HEK293T (cell line): ENCODE measurements at regions not wholly inside any gene's neighbourhood (a gene's known extent, or its start where the extent isn't known, plus 50 kb on each side); places are given as distances from the start of the nearest gene placed in this dataset.

Experiments used
- CTCF ChIA-PET: fragments of 350-600 bp; formaldehyde crosslinking; extraction: SDS; loops from one replicate; lab custom pipeline; 2021; ENCODE audit warnings: antibody characterized with exemption, inconsistent platforms; lab: Yijun Ruan, JAX
- POLR2A ChIA-PET: fragments of 350-600 bp; formaldehyde crosslinking; extraction: SDS; loops from one replicate; lab custom pipeline; 2020; ENCODE audit warnings: antibody characterized with exemption, inconsistent platforms; lab: Yijun Ruan, JAX
- DNase-seq: peaks from one replicate; pipeline ENCODE4 v3.0.0; 2012; ENCODE audit warnings: mixed read lengths; ENCODE audit errors: extremely low spot score
- ARNT ChIP-seq: fragments of 450-650 bp; IDR thresholded peaks from 2 replicates; pipeline ENCODE4 v1.6.1; 2017; ENCODE audit warnings: mild to moderate bottlenecking
- BHLHE40 ChIP-seq: fragments of 450-650 bp; IDR thresholded peaks from 2 replicates; pipeline ENCODE4 v1.6.1; 2016; ENCODE audit warnings: mild to moderate bottlenecking, moderate library complexity, borderline replicate concordance
- CTBP1 ChIP-seq: fragments of 450-650 bp; IDR thresholded peaks from 2 replicates; pipeline ENCODE4 v1.6.1; 2016; ENCODE audit warnings: borderline replicate concordance
- ELF4 ChIP-seq: fragments of 450-650 bp; IDR thresholded peaks from 2 replicates; pipeline ENCODE4 v1.6.1; 2017; ENCODE audit warnings: antibody characterized with exemption
- FOXA1 ChIP-seq: fragments of 450-650 bp; IDR thresholded peaks from 2 replicates; pipeline ENCODE4 v1.6.1; 2016; ENCODE audit warnings: mild to moderate bottlenecking
- FOXK2 ChIP-seq: fragments of 450-650 bp; IDR thresholded peaks from 2 replicates; pipeline ENCODE4 v1.6.1; 2016; ENCODE audit warnings: mild to moderate bottlenecking
- FOXM1 ChIP-seq: fragments of 450-650 bp; IDR thresholded peaks from 2 replicates; pipeline ENCODE4 v1.6.1; 2017; ENCODE audit warnings: mild to moderate bottlenecking, borderline replicate concordance
- HDGF ChIP-seq: fragments of 450-650 bp; IDR thresholded peaks from 2 replicates; pipeline ENCODE4 v1.6.1; 2017; ENCODE audit warnings: antibody characterized with exemption, borderline replicate concordance
- L3MBTL2 ChIP-seq: fragments of 450-650 bp; conservative IDR thresholded peaks from 2 replicates; pipeline ENCODE4 v1.6.1; 2016; ENCODE audit warnings: mild to moderate bottlenecking
- LEF1 ChIP-seq: fragments of 450-650 bp; IDR thresholded peaks from 2 replicates; pipeline ENCODE4 v1.6.1; 2017; ENCODE audit warnings: mild to moderate bottlenecking, borderline replicate concordance
- NFRKB ChIP-seq: fragments of 450-650 bp; IDR thresholded peaks from 2 replicates; pipeline ENCODE4 v1.6.1; 2016; ENCODE audit warnings: mild to moderate bottlenecking, moderate library complexity
- SP1 ChIP-seq: fragments of 450-650 bp; IDR thresholded peaks from 2 replicates; pipeline ENCODE4 v1.6.1; 2017
- SUZ12 ChIP-seq: fragments of 450-650 bp; IDR thresholded peaks from 2 replicates; pipeline ENCODE4 v1.6.1; 2016; ENCODE audit warnings: mild to moderate bottlenecking
- TARDBP ChIP-seq: fragments of 450-650 bp; IDR thresholded peaks from 2 replicates; pipeline ENCODE4 v1.6.1; 2016
- ZNF384 ChIP-seq: fragments of 450-650 bp; IDR thresholded peaks from 2 replicates; pipeline ENCODE4 v1.6.1; 2016
- TF ChIP-seq, protein P1 (sequence below): fragments of 450-650 bp; IDR thresholded peaks from 2 replicates; pipeline ENCODE4 v1.6.1; 2016

DNA sequence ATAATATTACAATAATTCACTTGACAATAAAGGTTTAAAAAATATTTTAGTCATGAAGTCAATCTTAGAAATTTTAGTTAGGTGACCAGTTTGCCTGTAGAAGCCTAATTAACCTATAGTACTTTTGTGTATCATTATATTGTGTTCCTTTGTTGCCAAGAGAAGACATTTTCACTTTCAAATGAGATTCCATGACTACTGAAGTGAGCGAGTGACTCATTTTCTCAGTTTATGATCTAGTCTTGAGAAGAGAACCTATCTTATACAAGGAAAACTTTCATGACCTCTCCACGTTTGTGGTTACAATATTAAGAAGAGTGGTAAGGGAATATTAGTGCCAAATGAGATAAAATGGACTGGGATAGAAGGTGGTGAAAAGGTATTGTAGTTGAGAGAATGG, 423.9 kb upstream of the CHORDC1 start:
- no peak for DNase-seq
- TF ChIP-seq FOXK2: no peak
- no peak for TF ChIP-seq BHLHE40
- no peak for TF ChIP-seq SUZ12
- TF ChIP-seq TARDBP: no peak
- TF ChIP-seq ARNT: no peak
- no peak for TF ChIP-seq NFRKB
- no peak for TF ChIP-seq SP1
- no peak for TF ChIP-seq HDGF
- ChIA-PET CTCF (no interaction called here), POLR2A (no interaction called here)

DNA sequence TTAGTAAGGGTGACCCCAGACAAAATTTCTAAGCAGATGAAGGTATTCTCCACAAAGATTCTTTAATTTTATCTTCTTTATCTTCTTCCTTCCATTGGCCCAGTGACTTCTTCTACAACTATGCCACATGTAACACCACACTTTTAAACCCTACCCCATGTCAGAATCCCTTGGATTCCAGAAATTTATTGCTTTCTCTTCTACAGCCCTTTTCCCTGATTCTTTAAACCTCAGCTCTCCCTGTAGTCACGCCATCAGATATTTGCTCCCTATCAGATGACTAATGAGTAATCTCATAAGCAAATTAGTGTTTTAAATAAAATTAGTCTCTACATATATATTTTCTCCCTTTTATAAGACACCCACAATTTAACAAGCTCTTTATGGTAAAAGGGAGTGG, 423.4 kb upstream of the CHORDC1 start:
- POLR2A ChIA-PET: no interaction called here
- CTCF ChIA-PET: no interaction called here
- TF ChIP-seq SUZ12 (no peak), FOXK2 (no peak), FOXM1 (no peak), L3MBTL2 (no peak), LEF1 (no peak), ELF4 (no peak), SP1 (no peak), FOXA1 (no peak), ARNT (no peak), ZNF384 (no peak), TARDBP (no peak), BHLHE40 (no peak)
- TF ChIP-seq, protein P1, sequence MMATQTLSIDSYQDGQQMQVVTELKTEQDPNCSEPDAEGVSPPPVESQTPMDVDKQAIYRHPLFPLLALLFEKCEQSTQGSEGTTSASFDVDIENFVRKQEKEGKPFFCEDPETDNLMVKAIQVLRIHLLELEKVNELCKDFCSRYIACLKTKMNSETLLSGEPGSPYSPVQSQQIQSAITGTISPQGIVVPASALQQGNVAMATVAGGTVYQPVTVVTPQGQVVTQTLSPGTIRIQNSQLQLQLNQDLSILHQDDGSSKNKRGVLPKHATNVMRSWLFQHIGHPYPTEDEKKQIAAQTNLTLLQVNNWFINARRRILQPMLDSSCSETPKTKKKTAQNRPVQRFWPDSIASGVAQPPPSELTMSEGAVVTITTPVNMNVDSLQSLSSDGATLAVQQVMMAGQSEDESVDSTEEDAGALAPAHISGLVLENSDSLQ: no peak

DNA sequence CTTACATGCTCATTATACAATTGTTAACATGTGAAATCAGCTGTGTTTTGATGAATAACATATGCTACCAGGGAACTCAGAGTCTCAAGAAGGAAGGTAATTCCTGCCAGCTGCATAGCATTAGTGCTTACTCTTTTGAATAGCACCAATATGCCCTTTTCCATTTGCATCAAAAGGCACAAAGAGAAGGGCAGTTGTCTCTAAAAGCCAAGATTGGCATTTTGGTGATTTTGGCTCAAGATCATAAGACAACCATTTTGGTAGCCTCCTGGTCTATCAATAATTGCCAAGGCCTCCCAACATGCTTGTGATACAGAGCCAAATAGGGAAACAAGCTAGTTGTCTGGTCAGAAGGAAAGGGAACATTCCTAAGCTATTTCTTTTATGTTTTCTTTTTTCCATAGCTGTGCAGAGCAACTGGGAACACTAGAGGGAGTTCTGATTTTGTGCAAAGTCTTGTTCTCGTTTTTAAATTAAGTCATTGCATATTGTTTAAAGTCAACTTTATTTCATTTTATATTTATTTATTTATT, 416.7 kb upstream of the CHORDC1 start:
- DNase-seq: no peak
- TF ChIP-seq BHLHE40 (no peak), ARNT (no peak), ZNF384 (no peak), L3MBTL2 (no peak), FOXK2 (no peak), CTBP1 (no peak), LEF1 (no peak)
- TF ChIP-seq, protein P1: no peak
- POLR2A ChIA-PET: no interaction called here
- CTCF ChIA-PET: interaction anchor here (0.6 kb wide), 1 partner anchor 16 kb away, joined by 3 read pairs; no protein-coding TSS in a partner anchor

More for the DNA sequence above, 423.4 kb upstream of the CHORDC1 start:
- no peak for DNase-seq

DNA sequence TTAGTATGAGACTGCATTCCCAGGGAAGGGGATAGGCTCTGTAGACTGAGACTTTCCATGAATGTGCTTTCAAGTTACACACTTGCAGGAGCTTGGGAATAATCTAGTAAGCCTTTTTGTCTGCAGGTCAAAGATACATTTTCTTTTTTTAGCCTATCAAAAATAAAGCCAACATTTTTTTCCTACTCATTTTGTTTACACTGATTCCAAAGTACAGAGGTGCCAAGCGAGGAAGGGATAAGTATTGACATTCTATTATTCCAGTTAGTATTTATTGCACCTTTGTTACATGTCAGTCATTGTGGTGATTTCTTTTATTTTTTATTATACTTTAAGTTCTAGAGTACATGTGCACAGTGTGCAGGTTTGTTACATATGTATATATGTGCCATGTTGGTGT, 413.0 kb upstream of the CHORDC1 start:
- DNase-seq: no peak
- ChIA-PET CTCF (no interaction called here), POLR2A (no interaction called here)
- TF ChIP-seq FOXK2: no peak
- no peak for TF ChIP-seq L3MBTL2
- no peak for TF ChIP-seq ARNT
- TF ChIP-seq LEF1: no peak
- TF ChIP-seq FOXM1: no peak
- TF ChIP-seq NFRKB: no peak
- TF ChIP-seq TARDBP: no peak
- no peak for TF ChIP-seq SP1

DNA sequence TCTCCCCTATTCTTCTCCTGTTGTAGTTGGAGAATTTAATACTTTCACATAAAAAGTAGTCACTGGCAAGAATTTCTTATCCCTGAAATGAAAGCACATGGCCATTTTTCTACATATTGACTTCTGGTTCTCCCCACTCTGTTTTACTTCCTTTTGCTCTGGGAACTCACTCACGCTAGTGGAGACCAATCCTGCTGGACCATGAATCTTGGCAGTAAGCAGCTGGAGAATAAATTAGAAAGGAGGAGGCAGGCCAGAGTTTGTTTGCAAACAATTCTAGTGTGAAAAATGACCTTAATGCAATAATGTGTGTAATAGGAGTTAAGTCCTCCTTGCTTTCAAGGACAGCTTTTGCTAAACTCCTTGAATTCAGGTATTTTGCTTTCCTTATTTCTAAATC, 412.3 kb upstream of the CHORDC1 start:
- DNase-seq: no peak
- POLR2A ChIA-PET: no interaction called here
- CTCF ChIA-PET: no interaction called here
- TF ChIP-seq TARDBP (no peak), L3MBTL2 (no peak), FOXK2 (no peak), NFRKB (no peak), SP1 (no peak), ARNT (no peak), LEF1 (no peak), SUZ12 (no peak), BHLHE40 (no peak), HDGF (no peak), ELF4 (no peak), FOXA1 (no peak), FOXM1 (no peak), ZNF384 (no peak), CTBP1 (no peak)
- TF ChIP-seq, protein P1: no peak

DNA sequence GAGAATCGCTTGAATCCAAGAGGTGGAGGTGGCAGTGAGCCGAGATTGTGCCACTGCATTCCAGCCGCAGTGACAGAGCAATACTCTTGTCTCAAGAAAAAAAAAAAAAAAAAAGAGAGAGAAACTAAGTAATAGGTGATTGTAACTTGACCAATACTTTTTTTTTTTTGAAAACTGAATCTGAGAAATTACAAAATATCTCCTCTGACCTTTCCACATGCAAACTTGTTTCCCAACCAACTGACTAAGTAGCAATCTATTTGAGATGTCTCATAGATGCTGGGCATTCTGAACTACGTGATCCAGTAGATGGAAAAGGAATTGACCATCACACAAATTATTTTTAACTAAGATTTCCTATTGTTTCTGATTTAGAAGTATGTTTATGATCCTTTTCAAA, 407.3 kb upstream of the CHORDC1 start:
- CTCF ChIA-PET: no interaction called here
- TF ChIP-seq ARNT (no peak), FOXA1 (no peak), NFRKB (no peak), ZNF384 (no peak), TARDBP (no peak), FOXM1 (no peak), CTBP1 (no peak), L3MBTL2 (no peak), LEF1 (no peak), SUZ12 (no peak), BHLHE40 (no peak), ELF4 (no peak), SP1 (no peak), FOXK2 (no peak), HDGF (no peak)
- no peak for DNase-seq
- POLR2A ChIA-PET: no interaction called here
